Activated T-helper 17 cell treated with anti-CD3 and anti-CD28 coated beads, Interleukin-2, amount 50 U/mL, for 72 hours (primary cell): ENCODE measurements at regions not wholly inside any gene's neighbourhood (a gene's known extent, or its start where the extent isn't known, plus 50 kb on each side); places are given as distances from the start of the nearest gene placed in this dataset.

Source experiments
- ATAC-seq: fragments of 150-1000 bp; cut with Tn5 transposase; replicated peaks from 2 replicates; pipeline ENCODE4 v1.10.0; 2021; ENCODE audit warnings: mild to moderate bottlenecking, moderate library complexity
- H3K27ac Mint-ChIP-seq: one replicate; pipeline ENCODE4 v1.8.0; 2022; ENCODE audit warnings: mixed read lengths
- H3K27me3 Mint-ChIP-seq: one replicate; pipeline ENCODE4 v1.8.0; 2022; ENCODE audit warnings: mixed read lengths
- H3K36me3 Mint-ChIP-seq: one replicate; pipeline ENCODE4 v1.8.0; 2022; ENCODE audit warnings: low read depth, mild to moderate bottlenecking, mixed read lengths
- H3K4me1 Mint-ChIP-seq: one replicate; pipeline ENCODE4 v1.8.0; 2022; ENCODE audit warnings: mixed read lengths
- H3K4me3 Mint-ChIP-seq: one replicate; pipeline ENCODE4 v1.8.0; 2022; ENCODE audit warnings: mild to moderate bottlenecking, mixed read lengths
- H3K9me3 Mint-ChIP-seq: one replicate; pipeline ENCODE4 v1.8.0; 2022; ENCODE audit warnings: mixed read lengths

- no peak for ATAC-seq
- peaks cover 51% of the 10 kb centered on the region for H3K27me3 Mint-ChIP-seq
- H3K9me3 Mint-ChIP-seq, result peaks cover 8% of the 10 kb centered on the region
- no peak overlapping the region for H3K4me3 Mint-ChIP-seq
- H3K36me3 Mint-ChIP-seq, result no peaks in the 10 kb centered on the region
- H3K4me1 Mint-ChIP-seq, result peaks cover 9% of the 10 kb centered on the region
- no peak overlapping the region for H3K27ac Mint-ChIP-seq
Measured at GRCh38 chr13:44303681-44304432, 69.8 kb upstream of the SERP2 start.

GRCh38 chr13:44304433-44304725 lies 69.2 kb upstream of the SERP2 start:
- no peak overlapping the region for H3K4me3 Mint-ChIP-seq
- peaks cover 4% of the 10 kb centered on the region for H3K9me3 Mint-ChIP-seq

GRCh38 chr13:44305286-44305685 lies 68.3 kb upstream of the SERP2 start:
- Mint-ChIP-seq H3K9me3 (peaks cover 2% of the 10 kb centered on the region), H3K4me3 (no peak overlapping the region), H3K27me3 (peaks cover 52% of the 10 kb centered on the region), H3K4me1 (peaks cover 7% of the 10 kb centered on the region), H3K36me3 (no peaks in the 10 kb centered on the region), H3K27ac (no peak overlapping the region)
- no peak for ATAC-seq

More at GRCh38 chr13:44304433-44304725, 69.2 kb upstream of the SERP2 start:
- H3K27me3 Mint-ChIP-seq, result peaks cover 51% of the 10 kb centered on the region
- H3K27ac Mint-ChIP-seq, result no peak overlapping the region
- no peak for ATAC-seq
- H3K36me3 Mint-ChIP-seq, result no peaks in the 10 kb centered on the region
- peaks cover 9% of the 10 kb centered on the region for H3K4me1 Mint-ChIP-seq

GRCh38 chr13:44305917-44306370 lies 67.7 kb upstream of the SERP2 start:
- Mint-ChIP-seq H3K9me3 (no peaks in the 10 kb centered on the region), H3K27me3 (peaks cover 50% of the 10 kb centered on the region), H3K4me1 (peaks cover 5% of the 10 kb centered on the region), H3K27ac (no peak overlapping the region), H3K4me3 (peak overlapping the region; percentile 5), H3K36me3 (no peaks in the 10 kb centered on the region)
- no peak for ATAC-seq

GRCh38 chr13:44306371-44307192 lies 67.0 kb upstream of the SERP2 start:
- Mint-ChIP-seq H3K4me3 (peak overlapping the region; percentile 5), H3K9me3 (no peaks in the 10 kb centered on the region), H3K27ac (no peak overlapping the region), H3K27me3 (peaks cover 49% of the 10 kb centered on the region), H3K36me3 (no peaks in the 10 kb centered on the region), H3K4me1 (peaks cover 5% of the 10 kb centered on the region)
- no peak for ATAC-seq

- no peaks in the 10 kb centered on the region for H3K36me3 Mint-ChIP-seq
- H3K4me3 Mint-ChIP-seq, result no peak overlapping the region
- peaks cover 5% of the 10 kb centered on the region for H3K4me1 Mint-ChIP-seq
- peaks cover 46% of the 10 kb centered on the region for H3K27me3 Mint-ChIP-seq
- no peak overlapping the region for H3K27ac Mint-ChIP-seq
- ATAC-seq, result no peak
- H3K9me3 Mint-ChIP-seq, result no peaks in the 10 kb centered on the region
Measured at GRCh38 chr13:44307255-44307654, 66.4 kb upstream of the SERP2 start.

GRCh38 chr13:44307844-44308243 lies 65.8 kb upstream of the SERP2 start:
- no peaks in the 10 kb centered on the region for H3K36me3 Mint-ChIP-seq
- no peak overlapping the region for H3K27ac Mint-ChIP-seq
- H3K27me3 Mint-ChIP-seq, result peaks cover 48% of the 10 kb centered on the region
- H3K9me3 Mint-ChIP-seq, result no peaks in the 10 kb centered on the region
- peaks cover 11% of the 10 kb centered on the region for H3K4me1 Mint-ChIP-seq
- H3K4me3 Mint-ChIP-seq, result no peak overlapping the region
- ATAC-seq, result no peak

GRCh38 chr13:44308352-44308751 lies 65.3 kb upstream of the SERP2 start:
- H3K27ac Mint-ChIP-seq, result no peak overlapping the region
- no peaks in the 10 kb centered on the region for H3K36me3 Mint-ChIP-seq
- peaks cover 46% of the 10 kb centered on the region for H3K27me3 Mint-ChIP-seq
- H3K4me1 Mint-ChIP-seq, result peaks cover 15% of the 10 kb centered on the region
- H3K4me3 Mint-ChIP-seq, result no peak overlapping the region
- H3K9me3 Mint-ChIP-seq, result no peaks in the 10 kb centered on the region
- ATAC-seq, result no peak

- H3K27ac Mint-ChIP-seq, result no peak overlapping the region
- peaks cover 19% of the 10 kb centered on the region for H3K4me1 Mint-ChIP-seq
- no peaks in the 10 kb centered on the region for H3K36me3 Mint-ChIP-seq
- H3K4me3 Mint-ChIP-seq, result no peak overlapping the region
- ATAC-seq, result no peak
- H3K27me3 Mint-ChIP-seq, result peaks cover 41% of the 10 kb centered on the region
- H3K9me3 Mint-ChIP-seq, result no peaks in the 10 kb centered on the region
Measured at GRCh38 chr13:44309794-44310757, 63.5 kb upstream of the SERP2 start.

GRCh38 chr13:44311011-44311780 lies 62.4 kb upstream of the SERP2 start:
- no peak for ATAC-seq
- Mint-ChIP-seq H3K4me3 (no peak overlapping the region), H3K36me3 (no peaks in the 10 kb centered on the region), H3K9me3 (no peaks in the 10 kb centered on the region), H3K27ac (no peak overlapping the region), H3K4me1 (peaks cover 19% of the 10 kb centered on the region), H3K27me3 (peaks cover 41% of the 10 kb centered on the region)

- no peak for ATAC-seq
- Mint-ChIP-seq H3K27me3 (peaks cover 40% of the 10 kb centered on the region), H3K9me3 (no peaks in the 10 kb centered on the region), H3K27ac (peak overlapping the region; percentile 80), H3K4me3 (no peak overlapping the region), H3K36me3 (no peaks in the 10 kb centered on the region), H3K4me1 (peaks cover 14% of the 10 kb centered on the region)
Measured at GRCh38 chr13:44312131-44312530, 61.5 kb upstream of the SERP2 start.

GRCh38 chr13:44312834-44313551 lies 60.6 kb upstream of the SERP2 start:
- peak; percentile 94 for ATAC-seq
- H3K9me3 Mint-ChIP-seq, result no peaks in the 10 kb centered on the region
- peaks cover 40% of the 10 kb centered on the region for H3K27me3 Mint-ChIP-seq
- peaks cover 14% of the 10 kb centered on the region for H3K4me1 Mint-ChIP-seq
- no peaks in the 10 kb centered on the region for H3K36me3 Mint-ChIP-seq
- peak overlapping the region; percentile 80 for H3K27ac Mint-ChIP-seq
- H3K4me3 Mint-ChIP-seq, result peak overlapping the region; percentile 39

- Mint-ChIP-seq H3K9me3 (no peaks in the 10 kb centered on the region), H3K27ac (peak overlapping the region; percentile 80), H3K36me3 (no peaks in the 10 kb centered on the region), H3K27me3 (peaks cover 35% of the 10 kb centered on the region), H3K4me1 (peaks cover 14% of the 10 kb centered on the region), H3K4me3 (peak overlapping the region; percentile 39)
- peak; percentile 48 for ATAC-seq
Measured at GRCh38 chr13:44313674-44314073, 60.0 kb upstream of the SERP2 start.
